GM19455 (cell line): ENCODE measurements at regions not wholly inside any gene's neighbourhood (a gene's known extent, or its start where the extent isn't known, plus 50 kb on each side); places are given as distances from the start of the nearest gene placed in this dataset.

Experiments
- ATAC-seq: cut with Tn5 transposase; IDR thresholded peaks from one replicate; pipeline ENCODE4 v1.9.1; 2021; ENCODE audit not compliant: unreplicated experiment

- ATAC-seq = no peak
Observed at GRCh38 chr2:79453918-79454317, 58.9 kb upstream of the CTNNA2 start.

GRCh38 chr2:79452651-79453050, 60.2 kb upstream of the CTNNA2 start:
- no peak for ATAC-seq

- ATAC-seq = no peak
Observed at GRCh38 chr2:79447463-79447862, 65.4 kb upstream of the CTNNA2 start.

- ATAC-seq = no peak
Observed at GRCh38 chr2:79446313-79446712, 66.5 kb upstream of the CTNNA2 start.

- no peak for ATAC-seq
Observed at GRCh38 chr2:79437433-79438267, 75.2 kb upstream of the CTNNA2 start.

- no peak for ATAC-seq
Observed at GRCh38 chr2:79434362-79434761, 78.5 kb upstream of the CTNNA2 start.

- no peak for ATAC-seq
Observed at GRCh38 chr2:79432731-79433146, 80.1 kb upstream of the CTNNA2 start.

GRCh38 chr2:79428745-79429144, 84.1 kb upstream of the CTNNA2 start:
- no peak for ATAC-seq

- no peak for ATAC-seq
Observed at GRCh38 chr2:79414690-79415089, 98.2 kb upstream of the CTNNA2 start.

GRCh38 chr2:79394485-79394859, 118.4 kb upstream of the CTNNA2 start:
- ATAC-seq = no peak

- ATAC-seq = no peak
Observed at GRCh38 chr2:79393806-79394484, 118.9 kb upstream of the CTNNA2 start.

- no peak for ATAC-seq
Observed at GRCh38 chr2:79393107-79393685, 119.7 kb upstream of the CTNNA2 start.

- ATAC-seq = no peak
Observed at GRCh38 chr2:79389481-79389880, 123.4 kb upstream of the CTNNA2 start.

GRCh38 chr2:79388024-79388423, 124.8 kb upstream of the CTNNA2 start:
- no peak for ATAC-seq

GRCh38 chr2:79387431-79387830, 125.4 kb upstream of the CTNNA2 start:
- ATAC-seq = no peak

GRCh38 chr2:79383681-79384080, 129.2 kb upstream of the CTNNA2 start:
- no peak for ATAC-seq

- no peak for ATAC-seq
Observed at GRCh38 chr2:79375817-79376216, 137.0 kb upstream of the CTNNA2 start.

GRCh38 chr2:79373358-79374130, 139.3 kb upstream of the CTNNA2 start:
- no peak for ATAC-seq

- ATAC-seq = no peak
Observed at GRCh38 chr2:79370976-79371538, 141.8 kb upstream of the CTNNA2 start.

- no peak for ATAC-seq
Observed at GRCh38 chr2:79369127-79369526, 143.7 kb upstream of the CTNNA2 start.

- ATAC-seq = no peak
Observed at GRCh38 chr2:79368116-79368630, 144.7 kb upstream of the CTNNA2 start.
